Inflammatory macrophage treated with lipopolysaccharide for 1 hour (primary cell): ENCODE measurements at regions not wholly inside any gene's neighbourhood (a gene's known extent, or its start where the extent isn't known, plus 50 kb on each side); places are given as distances from the start of the nearest gene placed in this dataset.

Experiments used
- DNase-seq, 2 donors: peaks; one replicate each; pipeline ENCODE4 v3.0.0-alpha.2; 2020 to 2022

DNA sequence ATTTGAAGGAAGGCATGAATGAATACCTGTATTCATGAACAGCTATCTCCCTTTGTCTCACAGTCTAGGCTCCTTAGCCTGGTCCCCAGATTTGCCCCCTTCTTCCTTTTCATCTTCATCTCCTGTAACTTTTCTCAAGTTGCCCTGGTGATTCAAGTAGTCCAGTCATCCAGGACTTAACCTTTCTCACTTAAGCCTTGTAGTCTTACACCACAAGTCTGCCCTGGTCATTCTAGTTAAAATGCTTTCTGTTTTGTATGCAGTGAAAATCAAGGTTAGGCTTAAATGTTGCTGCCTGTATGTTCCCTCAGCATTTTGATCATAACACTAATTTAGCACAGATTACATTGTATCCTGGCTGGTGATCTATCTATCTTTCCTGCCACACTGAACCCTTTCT lies 58.5 kb upstream of the SLC7A11 start:
- DNase-seq, result no peak

DNA sequence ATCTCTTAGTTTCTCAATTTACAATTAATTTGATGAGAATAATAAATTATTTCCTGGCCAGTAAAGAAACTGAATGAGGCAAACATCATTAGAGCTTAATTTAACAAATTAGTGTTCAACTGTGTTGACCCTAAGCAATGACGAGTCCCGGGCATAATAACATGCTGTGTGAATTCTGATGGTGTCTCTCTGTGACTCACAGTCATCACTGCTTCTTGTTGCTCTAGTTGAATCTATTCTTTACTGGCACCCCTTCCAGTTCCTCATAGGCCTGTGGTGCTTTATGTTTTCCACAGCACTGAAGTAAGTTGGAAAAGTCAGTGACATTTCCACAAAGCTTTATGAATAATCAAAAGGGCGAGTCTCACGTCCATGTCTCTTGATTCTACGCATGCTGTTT lies 57.7 kb upstream of the SLC7A11 start:
- peak; percentile 13 to 47 for DNase-seq

DNA sequence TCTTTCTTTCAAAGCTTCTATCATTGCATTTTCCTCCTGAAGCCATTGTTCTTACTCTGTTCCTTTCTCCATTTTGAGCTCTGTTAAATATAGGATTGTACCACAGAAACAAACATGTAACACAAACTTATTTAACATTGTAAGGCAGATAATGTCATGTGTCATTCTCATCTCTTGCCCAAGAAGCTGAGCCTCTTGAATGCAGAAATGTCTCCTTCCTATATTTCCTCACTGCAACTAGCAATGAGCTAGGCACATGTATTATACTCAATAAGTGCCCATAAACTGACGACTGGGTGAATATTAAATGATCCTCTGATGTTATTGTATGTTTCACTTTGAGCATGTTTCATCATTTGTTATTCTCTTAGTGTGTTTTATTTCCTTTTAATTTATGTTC lies 56.7 kb upstream of the SLC7A11 start:
- peak; percentile 32 to 42 for DNase-seq

DNA sequence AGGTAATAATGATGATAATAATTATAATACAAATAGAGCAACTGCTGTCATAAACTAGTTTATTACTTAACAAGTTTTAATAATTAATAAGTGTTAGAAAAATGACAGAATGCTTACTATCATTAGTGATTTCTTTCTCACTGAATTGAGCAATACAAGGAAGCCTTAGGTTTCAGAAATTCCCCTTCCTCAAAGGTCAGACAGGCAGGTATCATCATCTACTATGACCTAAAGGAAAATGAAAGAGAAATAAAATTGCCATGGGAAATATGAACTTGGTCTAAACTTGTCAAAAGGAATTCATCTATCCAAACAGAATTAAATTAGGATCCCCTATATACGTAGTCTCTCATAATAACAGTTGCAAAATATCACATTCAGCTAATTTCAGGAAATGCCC lies 56.3 kb upstream of the SLC7A11 start:
- DNase-seq, result peak in 1 of 2 donors; percentile 12

DNA sequence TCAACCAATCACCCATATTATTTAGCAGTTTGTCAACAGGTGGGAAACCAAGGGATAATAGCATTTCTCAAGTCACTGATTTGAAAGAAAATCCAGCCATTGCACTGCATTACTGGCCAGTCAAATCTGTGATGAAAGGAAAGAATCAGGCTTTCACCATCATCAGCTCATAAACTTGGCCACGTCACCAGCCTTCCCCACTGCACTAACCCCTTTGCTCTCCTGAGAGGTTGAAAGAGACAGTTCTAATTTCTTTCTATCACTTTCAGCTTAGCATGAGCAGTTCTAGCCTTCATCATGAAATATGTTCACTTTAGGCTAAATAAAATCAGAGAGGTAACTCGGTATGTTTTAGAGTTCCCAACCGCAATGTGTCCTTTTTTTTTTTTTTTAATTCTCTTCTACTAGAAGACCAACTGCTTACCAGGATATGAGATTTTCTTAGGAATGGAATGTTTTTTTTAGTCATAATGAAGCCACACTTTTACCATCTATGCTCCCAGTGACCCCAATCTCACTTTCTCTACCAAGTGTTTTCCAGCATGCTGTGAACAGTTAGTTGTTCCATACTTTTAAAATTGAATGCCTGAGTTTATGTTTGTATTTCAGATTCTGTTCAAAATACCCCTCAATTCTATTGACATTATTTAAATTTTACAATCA lies 55.7 kb upstream of the SLC7A11 start:
- DNase-seq, result no peak

DNA sequence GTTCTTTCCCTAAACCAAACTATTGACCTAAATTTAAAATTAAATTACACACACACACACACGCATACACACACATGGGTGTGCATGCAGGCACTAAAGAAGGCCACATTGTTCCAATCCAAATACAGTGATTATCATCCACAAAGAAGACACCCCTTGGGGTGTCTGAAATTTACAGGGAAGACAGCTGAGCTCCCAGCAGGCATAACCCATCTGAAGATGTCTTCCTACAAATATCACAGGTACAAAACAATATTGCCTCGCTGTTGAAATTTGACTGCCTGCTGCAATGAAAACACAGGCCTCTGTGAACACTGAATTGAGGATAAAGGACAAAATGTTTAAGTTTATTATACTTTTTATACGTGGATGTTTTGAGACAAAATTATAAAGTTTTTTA lies 50.2 kb upstream of the SLC7A11 start:
- no peak for DNase-seq
